ENCODE measurements at regions not wholly inside any gene's neighbourhood (a gene's known extent, or its start where the extent isn't known, plus 50 kb on each side); places are given as distances from the start of the nearest gene placed in this dataset.

DNA sequence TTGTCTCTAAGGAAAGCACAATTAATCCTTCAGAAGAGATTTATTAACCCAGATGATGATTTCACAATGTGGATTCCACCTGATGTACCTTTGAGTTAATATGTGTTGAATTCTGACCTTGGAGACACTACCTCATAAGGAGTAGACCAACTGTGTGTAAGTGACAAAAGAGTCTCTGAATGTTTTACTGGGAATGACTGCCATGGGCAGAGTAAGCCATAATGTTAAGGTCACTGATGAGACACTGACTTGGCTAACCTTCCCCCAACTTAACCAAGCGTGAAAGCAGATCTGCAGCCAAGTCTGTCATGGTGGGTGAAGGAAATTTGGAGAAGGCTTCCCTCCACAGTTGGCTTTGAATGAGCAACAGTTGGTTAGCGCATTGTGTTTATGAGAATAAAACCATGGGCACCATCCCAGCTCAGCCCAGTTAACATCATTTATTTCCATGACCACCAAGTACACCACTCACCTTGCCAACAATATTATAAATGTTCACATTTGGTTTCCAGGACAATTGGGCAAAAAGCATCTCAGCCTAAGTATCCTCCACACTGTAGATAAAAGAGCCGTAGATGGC is 618.5 kb downstream of the KCNJ2 start:
- 83 to 86% methylated on average over 3 of the region's 3 CpGs for WGBS, 2 donors
- no peak overlapping the region for H3K4me3 ChIP-seq (ENCODE audit: low read depth, poor library complexity, severe bottlenecking)
- TF ChIP-seq, protein P1, sequence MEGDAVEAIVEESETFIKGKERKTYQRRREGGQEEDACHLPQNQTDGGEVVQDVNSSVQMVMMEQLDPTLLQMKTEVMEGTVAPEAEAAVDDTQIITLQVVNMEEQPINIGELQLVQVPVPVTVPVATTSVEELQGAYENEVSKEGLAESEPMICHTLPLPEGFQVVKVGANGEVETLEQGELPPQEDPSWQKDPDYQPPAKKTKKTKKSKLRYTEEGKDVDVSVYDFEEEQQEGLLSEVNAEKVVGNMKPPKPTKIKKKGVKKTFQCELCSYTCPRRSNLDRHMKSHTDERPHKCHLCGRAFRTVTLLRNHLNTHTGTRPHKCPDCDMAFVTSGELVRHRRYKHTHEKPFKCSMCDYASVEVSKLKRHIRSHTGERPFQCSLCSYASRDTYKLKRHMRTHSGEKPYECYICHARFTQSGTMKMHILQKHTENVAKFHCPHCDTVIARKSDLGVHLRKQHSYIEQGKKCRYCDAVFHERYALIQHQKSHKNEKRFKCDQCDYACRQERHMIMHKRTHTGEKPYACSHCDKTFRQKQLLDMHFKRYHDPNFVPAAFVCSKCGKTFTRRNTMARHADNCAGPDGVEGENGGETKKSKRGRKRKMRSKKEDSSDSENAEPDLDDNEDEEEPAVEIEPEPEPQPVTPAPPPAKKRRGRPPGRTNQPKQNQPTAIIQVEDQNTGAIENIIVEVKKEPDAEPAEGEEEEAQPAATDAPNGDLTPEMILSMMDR (IDR thresholded peaks at IDR 0.05), result no peak
- no peak for TF ChIP-seq POLR2A (IDR thresholded peaks at IDR 0.05)
- DNase-seq (ENCODE audit: low spot score in 2 of 2), result no peak
- intact Hi-C loops (cut with DNase I; ENCODE audit: low total_unique reads), result no loop called here

DNA sequence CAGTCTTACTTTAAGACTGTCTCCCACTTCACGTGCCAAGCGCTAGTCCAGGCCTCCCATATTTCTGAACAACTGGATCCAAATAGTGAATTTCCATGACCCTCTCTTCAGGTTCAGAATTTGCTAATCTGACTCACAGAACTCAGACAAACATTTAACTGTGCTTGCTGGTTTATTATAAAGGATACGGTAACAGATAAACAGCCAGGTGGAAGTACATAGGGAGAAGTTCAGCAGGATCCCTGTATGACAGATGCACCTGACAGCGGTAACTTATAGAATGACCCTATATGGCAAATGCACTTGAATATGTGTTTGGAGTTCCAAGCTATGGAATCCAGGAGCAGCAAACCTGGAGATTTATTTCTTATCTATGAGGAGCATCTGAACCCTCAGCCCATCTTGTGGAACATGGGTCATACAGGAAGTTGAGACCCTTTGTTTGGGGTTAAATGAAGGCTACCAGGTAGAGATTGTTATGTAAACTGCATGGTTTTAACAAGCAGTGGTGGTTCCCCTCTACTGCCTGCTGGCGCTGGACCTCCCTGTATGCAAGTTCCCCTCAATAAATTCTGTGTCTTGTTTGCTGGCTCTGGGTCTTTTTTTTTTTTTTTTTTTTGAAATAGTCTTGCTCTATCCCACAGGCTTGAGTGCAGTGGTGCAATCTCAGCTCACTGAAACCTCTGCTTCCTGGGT is 622.6 kb downstream of the KCNJ2 start:
- intact Hi-C loops (cut with DNase I; ENCODE audit: low total_unique reads), result no loop called here
- no peak for DNase-seq (ENCODE audit: low spot score in 2 of 2)
- TF ChIP-seq POLR2A (IDR thresholded peaks at IDR 0.05), result no peak
- TF ChIP-seq, protein P1 (IDR thresholded peaks at IDR 0.05), result no peak
- H3K4me3 ChIP-seq (ENCODE audit: low read depth, poor library complexity, severe bottlenecking), result no peak overlapping the region
- 85 to 91% methylated on average over 5 of the region's 5 CpGs for WGBS, 2 donors

DNA sequence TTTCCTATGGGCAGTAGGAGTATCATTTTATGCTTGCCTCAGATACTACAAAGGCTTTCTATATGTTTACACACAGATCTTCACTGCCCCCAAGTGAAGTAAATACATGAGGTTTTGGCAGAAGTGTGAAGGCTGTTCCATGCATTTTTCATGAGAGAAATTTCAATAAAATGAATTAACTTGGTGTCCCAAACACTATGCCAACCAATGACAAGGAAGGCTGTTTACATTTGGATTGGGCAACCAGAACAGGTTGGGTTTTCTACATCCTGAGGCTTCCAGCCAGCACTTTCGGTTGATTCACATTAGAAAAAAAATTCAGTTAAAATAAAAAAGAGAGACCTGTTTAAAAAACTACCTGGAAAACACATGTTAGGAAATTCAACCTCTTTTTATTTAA is 625.4 kb downstream of the KCNJ2 start:
- no peak overlapping the region for H3K4me3 ChIP-seq (ENCODE audit: low read depth, poor library complexity, severe bottlenecking)
- TF ChIP-seq POLR2A (IDR thresholded peaks at IDR 0.05), result no peak
- TF ChIP-seq, protein P1 (IDR thresholded peaks at IDR 0.05), result no peak
- DNase-seq (ENCODE audit: low spot score in 2 of 2), result no peak
- intact Hi-C loops (cut with DNase I; ENCODE audit: low total_unique reads), result no loop called here
- WGBS, 2 donors, result 78 to 88% methylated on average over 1 of the region's 1 CpG

DNA sequence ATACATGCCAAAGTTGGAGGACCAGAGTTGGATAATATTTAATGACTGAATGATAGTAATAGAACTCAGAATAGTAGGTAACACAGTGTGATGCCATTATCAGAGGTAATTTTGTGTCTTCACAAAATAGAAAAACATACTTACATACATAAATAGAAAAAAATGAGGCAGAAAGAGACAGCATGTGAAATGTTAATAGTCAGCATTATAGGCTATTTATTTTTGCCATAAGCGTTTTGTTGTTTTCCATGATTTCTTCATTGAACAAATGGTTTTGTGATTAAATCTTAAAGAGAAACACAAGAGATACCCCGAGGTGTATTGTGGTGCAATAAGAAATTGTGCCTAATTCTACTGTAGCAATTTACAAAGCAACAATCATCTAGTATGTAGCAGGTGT is 626.3 kb downstream of the KCNJ2 start:
- no peak overlapping the region for H3K4me3 ChIP-seq (ENCODE audit: low read depth, poor library complexity, severe bottlenecking)
- no peak for DNase-seq (ENCODE audit: low spot score in 2 of 2)
- intact Hi-C loops (cut with DNase I; ENCODE audit: low total_unique reads), result no loop called here
- 62 to 68% methylated on average over 2 of the region's 2 CpGs for WGBS, 2 donors
- no peak for TF ChIP-seq POLR2A (IDR thresholded peaks at IDR 0.05)
- TF ChIP-seq, protein P1 (IDR thresholded peaks at IDR 0.05), result no peak

DNA sequence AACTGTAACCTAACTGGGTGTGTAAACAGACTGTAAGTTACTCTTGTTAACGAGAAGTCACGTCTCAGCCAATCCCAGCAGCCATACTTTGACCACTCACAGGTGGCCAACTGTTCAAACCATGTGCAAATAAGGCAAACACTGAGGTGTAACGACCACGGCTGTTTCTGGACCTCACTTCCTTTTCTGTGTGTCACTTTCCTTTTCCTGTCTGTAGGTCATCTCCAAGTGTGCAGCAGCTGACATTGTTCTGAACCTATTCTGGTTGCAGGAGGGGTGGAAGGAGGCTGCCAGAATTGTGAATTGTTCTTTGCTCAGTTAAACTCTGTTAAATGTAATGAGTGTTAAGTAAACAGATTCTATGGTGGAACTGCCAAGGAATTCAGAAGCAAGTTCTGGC is 627.4 kb downstream of the KCNJ2 start:
- DNase-seq (ENCODE audit: low spot score in 2 of 2), result no peak
- 73 to 81% methylated on average over 4 of the region's 4 CpGs for WGBS, 2 donors
- TF ChIP-seq, protein P1 (IDR thresholded peaks at IDR 0.05), result no peak
- TF ChIP-seq POLR2A (IDR thresholded peaks at IDR 0.05), result no peak
- H3K4me3 ChIP-seq (ENCODE audit: low read depth, poor library complexity, severe bottlenecking), result no peak overlapping the region
- intact Hi-C loops (cut with DNase I; ENCODE audit: low total_unique reads), result no loop called here

DNA sequence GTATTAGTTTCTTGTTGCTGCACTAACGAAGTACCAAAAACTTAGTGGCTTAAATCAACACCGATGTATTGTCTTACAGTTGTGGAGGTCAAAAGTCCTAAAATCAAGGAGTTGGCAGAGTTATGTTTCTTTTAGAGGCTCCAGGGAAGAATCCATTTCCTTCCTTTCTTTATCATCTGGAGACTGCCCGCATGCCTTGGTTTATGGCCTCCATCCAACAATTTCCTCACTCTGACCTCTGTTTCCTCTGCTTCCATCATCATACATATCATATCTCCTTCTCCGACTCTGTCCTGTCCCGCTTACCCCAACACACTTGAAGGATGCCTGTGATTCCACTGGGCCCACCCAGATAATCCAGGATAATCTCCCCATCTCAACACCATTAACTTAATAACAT is 627.8 kb downstream of the KCNJ2 start:
- TF ChIP-seq, protein P1 (IDR thresholded peaks at IDR 0.05), result no peak
- TF ChIP-seq POLR2A (IDR thresholded peaks at IDR 0.05), result no peak
- intact Hi-C loops (cut with DNase I; ENCODE audit: low total_unique reads), result no loop called here
- no peak overlapping the region for H3K4me3 ChIP-seq (ENCODE audit: low read depth, poor library complexity, severe bottlenecking)
- WGBS, 2 donors, result 73 to 81% methylated on average over 5 of the region's 5 CpGs
- DNase-seq (ENCODE audit: low spot score in 2 of 2), result no peak
